CD4-positive, alpha-beta T cell treated with Interleukin-17A for 1 hour (primary cell): ENCODE measurements at regions not wholly inside any gene's neighbourhood (a gene's known extent, or its start where the extent isn't known, plus 50 kb on each side); places are given as distances from the start of the nearest gene placed in this dataset.

Source experiments
- DNase-seq: peaks from one replicate; pipeline ENCODE4 v3.0.0-alpha.2; 2020

DNA sequence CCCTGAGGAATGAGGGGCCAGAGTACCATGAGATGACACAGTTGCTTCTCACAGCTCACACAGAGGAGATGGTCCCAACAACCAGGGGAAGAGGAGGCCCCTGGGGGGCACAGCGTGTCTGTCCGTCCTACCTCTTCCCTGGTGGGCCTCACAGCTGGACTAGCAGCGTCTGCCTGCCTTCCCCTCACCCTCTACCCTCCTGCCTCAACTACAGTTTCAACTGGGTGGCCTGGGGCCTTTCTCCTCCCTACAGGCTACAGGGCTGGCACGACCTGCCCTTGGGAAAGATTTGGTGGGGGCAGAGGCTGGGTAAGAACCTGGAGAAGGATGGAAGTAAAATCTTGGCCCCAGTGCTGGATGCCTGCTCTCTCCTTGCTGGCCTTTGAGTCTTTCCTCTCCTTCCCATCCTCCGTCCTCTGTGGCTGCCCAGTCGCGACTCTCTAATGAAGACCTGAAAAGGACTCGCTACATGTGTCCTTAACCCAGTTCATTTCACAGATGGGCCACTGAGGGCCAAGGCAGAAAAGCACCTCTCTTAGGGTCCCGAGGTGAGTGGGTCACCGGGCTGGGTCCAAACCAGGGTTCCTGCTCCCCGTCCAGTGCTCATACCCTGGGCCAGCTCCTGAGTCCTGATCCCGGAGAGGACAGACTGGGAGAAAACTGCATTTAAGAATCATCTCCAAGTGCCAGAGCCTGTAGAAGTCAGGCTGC, 232.5 kb downstream of the BCL11B start:
- no peak for DNase-seq

DNA sequence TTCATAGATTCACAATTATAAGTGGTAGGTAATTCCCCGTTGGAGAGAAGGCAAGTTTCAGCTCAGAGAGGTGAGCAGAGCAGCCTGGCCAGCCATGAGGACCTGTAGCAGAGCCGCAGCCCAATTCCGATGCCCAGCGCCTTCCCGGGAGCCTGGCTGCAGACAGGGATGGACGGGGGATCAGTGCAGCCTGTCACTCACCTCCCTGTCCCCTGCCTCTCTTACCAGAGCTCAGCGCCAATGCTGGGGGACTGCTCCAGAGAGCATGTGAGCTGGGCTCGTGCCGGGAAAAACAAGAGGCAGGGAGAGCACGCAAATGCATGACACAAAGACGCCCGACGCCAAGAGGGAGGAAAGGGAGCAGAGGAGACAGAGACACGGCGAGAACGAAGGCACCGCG, 231.9 kb downstream of the BCL11B start:
- DNase-seq, result no peak

DNA sequence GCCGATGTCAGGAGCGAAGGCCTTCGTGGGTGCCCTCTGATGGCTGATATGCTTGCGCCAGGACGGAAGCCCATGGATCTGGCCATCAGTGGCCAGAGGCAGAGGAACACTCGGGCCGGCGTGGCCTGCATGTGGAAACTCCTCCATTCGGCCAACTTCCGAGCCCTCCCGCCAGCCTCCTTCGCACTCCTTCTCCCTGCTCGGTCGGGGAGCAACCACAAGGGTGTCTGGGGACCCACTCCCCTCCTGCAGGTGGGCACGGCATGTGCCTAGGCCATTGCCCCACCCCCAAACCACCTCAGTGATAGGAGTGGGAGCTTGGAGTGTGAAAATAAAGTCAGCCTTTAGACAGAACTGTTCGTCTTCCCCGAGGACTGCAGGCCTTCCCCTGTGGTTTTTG, 231.3 kb downstream of the BCL11B start:
- no peak for DNase-seq

DNA sequence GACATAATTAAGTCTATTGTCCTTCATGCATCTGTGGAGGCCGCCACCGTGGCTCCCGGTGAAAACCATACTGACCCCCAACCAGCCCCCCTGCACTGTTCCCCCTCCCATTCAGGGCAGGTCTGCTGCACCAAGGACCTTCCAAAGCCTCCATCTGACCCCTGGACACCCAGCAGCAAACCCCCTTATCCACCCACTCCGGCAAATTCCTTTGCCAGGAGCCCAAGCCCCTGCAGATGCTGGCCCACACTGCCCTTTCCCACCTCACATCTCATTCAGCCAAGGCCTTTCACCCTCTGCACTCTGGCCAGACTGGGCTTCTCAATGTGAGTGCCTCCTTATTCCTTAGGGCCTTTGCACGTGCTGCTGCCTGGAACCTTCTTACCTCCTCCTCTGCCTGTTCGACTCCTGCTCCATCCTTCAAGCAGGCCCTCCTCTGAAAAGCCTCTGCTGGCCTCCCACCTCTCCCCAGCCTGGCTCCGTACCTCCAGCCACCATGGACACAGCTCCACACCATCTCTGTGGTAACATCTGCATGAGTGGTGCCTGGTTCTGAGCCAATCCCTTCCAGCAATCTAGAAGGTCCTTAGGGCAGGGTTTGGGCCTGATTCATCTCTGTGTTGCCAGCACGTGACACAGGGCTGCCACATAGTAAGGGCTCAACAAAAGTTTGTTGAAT, 230.7 kb downstream of the BCL11B start:
- no peak for DNase-seq

DNA sequence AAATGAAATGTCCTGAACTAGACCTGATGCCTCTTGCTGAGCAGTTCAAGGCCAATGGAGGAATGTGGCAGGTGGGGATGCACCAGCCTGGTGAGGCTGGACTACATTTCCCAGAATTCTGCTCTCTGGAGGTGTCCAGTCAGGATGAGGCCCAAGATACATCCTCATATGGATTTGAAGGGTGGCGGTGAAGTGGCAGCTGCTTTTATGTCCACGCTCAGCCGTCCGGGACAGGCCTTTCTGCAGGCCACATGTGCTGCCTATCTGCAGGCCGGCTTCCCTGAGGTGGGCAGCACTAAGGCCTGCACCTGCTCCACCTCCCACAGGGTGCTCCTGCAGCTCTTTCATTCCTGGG, 230.2 kb downstream of the BCL11B start:
- no peak for DNase-seq

DNA sequence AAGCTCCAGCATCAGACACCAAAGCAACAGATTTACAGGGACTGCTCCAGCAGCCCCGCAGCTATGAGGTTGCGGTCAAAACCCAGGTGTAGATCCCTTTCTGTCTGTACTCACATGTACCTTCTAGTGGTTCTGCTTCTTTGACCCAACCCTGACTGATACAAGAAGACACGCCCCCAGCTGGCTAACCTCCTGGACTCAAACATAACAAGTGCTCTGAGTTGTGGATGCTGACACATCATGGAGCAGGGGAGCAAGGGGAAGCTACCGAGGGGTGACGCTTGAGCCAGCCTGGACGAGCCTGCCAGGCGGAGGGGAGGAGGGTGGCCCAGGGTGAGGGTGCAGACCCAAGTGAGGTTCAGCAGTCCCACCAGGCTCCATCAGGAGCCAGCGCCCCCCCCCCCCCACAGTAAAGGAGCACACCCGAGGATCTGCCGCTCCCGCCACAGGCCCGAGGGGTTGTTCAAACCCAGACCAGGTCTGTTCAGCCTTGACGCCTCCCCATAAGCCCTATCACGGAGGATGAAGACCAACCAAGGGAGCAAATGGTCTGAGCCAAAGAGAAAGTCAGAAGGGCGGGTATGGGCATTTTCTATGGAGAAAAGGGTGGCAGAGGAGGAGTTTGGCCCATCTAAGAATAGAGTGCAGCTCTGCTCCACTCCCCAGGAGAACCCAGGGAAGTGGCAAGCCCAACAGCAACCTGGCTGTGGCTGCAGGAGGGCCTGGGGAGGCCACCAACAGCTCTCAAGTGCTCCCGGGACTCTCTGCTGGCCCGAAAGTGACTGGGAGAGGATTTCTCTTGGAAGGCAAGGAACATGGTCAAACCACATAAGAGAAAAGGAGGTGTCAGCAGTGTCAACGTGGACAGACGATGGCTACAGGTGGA, 229.4 kb downstream of the BCL11B start:
- DNase-seq, result no peak

DNA sequence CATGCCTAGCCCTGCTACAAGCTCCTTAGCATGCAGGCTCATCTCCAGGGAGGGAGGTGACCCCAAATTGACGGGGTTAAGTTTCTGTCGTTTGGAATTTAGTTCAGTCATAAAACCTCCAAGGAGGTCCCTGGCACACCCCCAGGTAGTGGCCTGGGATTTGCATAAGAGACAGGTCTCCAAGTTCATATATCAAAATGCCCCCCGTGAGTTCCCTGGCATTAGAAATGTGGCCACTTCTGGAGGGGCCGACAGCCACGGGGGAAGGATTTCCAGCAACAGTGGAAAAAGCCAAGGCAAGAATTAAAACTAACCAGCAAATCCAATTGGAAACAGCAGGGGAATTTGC, 228.8 kb downstream of the BCL11B start:
- no peak for DNase-seq

DNA sequence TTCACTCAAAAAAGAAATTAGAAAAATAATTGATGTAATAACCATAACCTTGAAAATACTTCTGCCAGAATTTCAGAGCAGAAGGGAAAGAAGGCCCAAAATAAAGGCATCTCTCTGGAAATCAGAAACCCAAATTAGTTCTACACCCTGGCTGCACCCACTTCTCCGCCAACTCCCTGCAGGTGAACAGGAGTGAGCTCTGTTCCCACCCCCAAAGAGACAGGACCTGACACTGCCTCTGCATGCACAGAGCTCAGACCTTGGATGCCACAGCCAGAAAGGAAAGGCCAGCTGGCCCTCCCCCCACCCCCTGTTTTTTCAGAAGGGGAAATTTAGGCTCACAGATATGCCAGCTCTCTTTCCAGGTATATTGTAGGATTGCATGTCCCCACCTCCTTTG, 228.2 kb downstream of the BCL11B start:
- DNase-seq, result no peak

DNA sequence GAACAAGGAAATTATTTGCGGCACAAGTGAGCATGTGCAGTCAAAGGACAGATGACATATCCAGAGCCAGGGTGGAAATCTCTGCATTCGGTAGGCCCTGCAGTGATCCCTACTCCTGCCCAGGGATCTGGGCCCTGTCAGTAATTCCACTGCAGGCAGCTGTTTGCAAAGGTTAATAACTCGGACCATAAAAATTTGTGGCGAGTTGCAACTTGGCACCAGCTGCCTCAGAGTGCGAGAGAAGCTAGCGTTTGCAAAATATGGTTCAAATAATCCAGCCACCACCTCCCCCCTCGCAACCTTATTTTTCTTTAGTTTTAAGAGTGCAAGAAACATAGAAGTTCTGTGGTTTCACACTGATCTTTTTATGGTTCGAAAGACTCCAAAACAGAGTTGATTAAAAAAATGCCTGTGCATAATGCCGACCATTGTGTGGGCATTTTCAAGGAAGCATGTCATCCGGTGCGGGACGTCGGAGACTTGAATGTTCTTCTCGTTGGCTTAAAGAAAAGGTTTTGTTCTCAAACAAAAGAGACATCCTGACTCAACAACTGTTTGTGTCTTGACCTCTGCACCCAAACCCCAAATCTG, 224.5 kb downstream of the BCL11B start:
- no peak for DNase-seq

DNA sequence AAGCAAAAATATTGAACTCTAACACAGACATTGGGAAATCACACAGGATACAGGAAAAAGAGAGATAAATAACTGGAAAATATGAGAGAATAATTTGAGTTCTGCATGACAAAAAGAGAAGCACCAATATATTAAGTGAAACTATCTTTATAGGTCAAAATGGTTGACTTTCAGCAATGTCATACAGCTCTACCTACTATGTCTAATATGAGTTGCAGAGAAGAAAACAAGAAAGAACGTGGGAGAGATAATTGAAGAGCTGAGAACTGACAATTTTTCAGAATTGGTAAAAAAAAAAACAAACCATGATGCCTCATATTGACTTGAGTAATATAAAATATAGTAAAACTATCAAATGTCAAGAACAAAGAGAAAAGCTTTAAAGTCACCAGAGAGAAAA, 221.7 kb downstream of the BCL11B start:
- no peak for DNase-seq

DNA sequence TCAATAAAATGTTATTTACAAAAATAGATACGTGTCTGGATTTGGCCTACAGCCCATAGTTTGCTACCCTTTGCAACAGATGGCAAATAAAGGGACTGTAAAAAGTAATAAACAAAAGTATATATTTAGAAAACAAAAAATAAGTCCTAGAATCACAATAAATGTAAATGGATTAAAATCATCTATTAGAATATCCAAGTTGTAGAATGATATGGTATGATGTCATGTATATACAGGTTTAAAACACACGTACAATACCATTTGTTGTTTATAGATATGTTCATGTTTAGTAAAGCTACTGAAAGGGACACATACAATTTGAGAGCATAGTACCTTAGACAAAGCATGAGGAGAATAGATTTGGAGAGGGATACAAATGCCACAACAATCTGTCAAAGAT, 219.5 kb downstream of the BCL11B start:
- no peak for DNase-seq

DNA sequence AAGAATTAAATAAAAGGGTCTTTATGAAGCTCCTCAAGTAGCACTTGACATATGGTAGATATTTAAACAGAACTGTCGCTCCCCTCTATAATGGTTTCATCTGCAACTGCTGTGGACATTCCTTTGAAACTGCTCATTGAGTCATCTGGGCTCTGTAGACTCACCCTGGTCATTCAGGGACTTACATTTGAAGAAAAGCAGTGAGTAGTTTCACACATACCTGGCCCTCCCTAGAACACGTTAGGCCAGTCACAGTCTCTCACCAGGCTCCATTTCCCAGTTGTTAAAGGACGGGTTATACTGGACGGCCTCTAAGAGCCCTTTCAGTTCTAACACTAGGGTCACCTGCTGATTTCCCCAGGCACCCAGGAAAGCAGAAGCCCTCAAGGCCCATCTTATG, 217.0 kb downstream of the BCL11B start:
- no peak for DNase-seq

DNA sequence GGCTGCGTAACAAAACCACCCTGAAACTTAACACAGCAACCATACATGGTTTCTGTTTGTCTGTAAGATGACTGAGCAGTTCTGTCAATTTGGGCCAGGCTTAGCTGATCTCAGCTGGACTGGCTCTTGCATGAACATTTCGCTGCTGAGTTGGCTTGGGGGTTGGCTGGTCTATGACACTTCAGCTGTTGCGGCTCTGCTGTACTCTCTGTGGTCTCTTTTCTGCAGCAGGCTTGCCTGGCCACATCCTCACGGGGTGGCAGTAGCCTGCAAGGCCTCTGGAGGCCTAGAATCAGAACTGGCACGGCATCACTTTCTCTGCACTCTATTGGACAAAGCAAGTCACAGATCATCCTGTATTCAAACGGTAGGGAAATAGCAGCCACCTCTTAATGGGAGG, 216.2 kb downstream of the BCL11B start:
- peak; percentile 61 for DNase-seq

DNA sequence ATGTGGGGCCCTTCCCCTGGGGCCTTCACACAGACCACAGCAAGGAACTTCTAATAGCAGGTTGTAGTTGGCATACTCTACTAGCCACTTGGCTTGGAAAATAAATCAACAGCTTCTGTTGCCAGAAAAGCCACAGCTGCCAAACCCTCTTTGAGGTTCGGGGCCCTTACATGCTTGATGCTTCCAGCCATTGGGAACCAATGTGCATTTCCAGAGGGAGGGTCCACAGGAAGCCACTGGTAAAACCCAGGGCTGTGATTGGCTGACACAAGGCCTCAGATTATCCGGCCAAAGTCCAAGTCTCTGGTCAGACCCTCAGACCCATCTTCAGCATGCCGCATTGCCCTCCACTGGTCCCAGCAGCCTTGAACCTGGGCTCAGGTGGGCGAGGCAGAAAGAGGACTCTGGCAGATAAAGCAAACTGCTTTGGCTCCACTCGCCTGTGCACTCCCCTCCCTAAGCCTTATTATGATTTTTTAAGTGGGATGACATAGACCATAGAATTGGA, 214.4 kb downstream of the BCL11B start:
- no peak for DNase-seq

DNA sequence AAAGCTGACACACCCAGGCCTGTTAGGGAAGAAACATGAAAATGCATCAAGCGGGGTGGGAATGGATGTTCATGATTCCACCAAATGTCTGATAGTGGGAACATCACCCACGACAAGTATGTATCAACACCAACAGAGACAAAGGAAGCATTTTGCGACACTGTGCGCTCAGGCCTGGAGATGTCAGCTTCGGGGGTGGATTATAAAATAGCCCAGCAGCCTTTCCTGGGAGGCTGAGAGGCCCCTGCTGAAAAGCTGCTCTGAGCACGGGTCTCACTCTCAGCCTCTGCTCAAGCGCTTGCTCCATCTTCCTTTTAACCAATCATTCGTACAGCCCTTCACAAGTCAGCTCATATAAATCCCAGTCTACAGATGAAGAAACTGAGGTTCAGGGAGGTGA, 213.5 kb downstream of the BCL11B start:
- DNase-seq, result no peak

DNA sequence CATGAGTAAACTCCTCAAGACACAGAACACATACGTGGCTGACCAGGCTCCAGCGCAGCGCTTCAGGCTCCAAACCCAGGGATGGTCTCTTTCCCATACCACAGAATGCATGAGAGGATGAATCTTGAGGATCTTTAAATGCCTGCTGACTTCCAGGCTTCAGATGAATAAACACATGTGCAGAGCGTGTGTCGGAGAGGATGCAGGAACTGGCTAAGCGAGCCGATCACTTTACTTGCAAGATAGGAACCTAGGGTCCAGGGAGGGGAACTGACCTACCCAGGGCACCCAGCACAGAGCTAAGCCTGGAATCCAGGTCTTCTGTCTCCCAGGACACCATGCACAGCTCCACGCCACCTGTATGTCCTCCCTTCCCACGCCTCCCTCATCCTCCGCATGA, 209.8 kb downstream of the BCL11B start:
- DNase-seq, result no peak

DNA sequence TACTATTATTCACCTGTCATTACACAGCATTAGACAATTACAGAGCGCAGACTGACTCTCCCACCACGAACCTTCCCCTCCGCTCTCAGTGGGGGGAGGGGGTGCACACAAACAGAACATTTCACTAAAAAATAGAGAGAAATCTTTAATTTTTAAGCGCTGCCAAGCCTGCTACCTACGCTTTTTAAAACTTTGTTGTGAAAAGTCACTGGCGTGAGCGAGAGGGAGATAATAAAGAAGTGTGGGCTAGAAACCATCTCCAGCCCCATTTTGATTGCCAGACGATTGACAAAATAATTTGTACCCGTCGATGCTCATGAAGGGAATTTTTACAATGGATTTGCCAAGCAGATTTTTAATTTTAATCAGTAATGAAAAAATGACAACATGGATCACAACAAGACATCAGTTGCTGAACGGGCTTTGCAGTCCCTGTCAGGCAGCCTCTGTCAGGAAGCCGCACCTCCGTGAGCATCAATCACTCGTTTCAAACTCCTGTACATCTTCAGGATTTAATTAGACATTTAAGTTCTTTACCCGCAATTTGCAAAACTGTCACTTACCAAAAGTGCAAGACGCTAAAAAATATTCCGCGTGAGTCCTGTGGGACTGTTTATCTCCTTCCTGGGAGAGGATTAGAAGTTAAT, 209.1 kb downstream of the BCL11B start:
- no peak for DNase-seq

DNA sequence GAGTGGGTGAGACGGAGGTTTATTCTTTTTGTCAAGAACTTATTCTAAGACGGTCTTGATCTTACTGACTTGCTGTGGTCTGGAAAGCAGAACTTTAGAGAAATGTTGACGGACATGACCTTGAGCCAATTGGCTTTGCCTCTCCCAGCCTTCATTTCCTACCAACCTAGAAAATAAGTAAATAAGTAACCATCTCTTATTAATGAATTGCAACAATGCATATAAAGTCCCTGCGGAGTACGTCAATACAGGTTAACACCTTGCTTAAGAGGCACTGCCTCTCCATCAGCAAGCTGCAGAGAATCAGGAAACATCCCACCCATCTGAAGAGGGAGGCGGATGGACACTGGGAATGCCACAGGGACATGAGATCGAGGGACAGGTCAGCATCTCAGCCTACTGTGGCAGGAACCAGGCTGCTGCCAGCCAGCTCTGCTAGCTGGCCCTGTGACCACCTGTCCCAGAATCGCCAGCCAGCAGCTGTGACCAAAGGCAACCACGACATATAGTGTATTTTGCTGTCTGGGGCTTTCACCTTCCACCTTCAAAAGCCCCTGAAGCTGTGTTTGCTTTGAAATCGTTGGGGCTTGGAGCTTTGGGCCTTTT, 208.3 kb downstream of the BCL11B start:
- no peak for DNase-seq

DNA sequence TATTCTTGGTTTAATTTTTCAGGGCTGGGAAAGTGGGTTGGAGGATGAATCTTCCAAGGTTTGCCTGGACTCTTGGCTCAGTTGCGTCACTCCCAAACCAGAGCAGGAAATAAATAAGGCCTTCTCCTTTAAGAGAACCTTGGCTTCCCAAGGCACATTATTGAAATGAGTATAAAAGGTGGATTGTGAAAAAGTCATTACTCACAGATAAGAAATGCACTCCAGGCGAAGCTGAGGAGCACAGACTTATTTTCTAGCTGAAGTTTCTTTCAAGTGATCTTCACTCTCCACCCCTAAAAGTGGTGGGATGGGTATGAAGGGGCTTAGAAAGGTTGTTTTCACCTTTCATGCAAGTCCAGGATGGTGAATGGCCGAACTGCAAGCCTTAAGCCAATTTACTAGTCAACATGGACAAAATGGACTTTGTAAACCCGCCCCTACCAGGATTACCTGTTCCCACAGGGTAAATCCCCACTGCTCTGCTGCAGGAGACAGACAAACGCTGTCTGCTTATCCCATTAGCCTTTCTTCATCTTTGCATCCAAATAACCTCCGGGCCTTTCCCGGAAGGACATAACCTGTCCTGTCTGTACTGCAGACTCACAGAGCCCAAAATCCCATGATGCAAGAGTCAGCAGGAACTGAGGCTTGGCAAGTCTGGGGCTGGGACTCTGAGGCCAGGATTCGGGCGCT, 207.6 kb downstream of the BCL11B start:
- DNase-seq, result no peak

DNA sequence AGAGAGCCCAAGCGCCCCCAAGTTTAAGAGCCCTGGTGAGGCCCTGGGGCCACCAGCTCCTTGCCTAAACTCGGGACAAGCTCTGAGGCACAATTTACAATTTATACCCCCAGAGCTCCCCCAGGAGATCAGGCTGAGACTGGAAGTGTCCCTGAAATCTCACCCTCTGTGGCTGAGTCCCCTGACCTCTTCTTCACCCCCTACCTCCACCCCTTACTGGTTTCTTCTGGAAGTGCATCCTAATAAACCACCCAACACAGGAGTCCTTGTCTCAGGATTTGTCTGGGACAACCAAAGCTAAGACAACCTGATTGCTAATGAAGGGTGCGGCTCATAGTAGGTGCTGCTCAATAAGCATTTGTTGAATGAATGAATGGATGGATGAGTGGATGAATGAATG, 206.4 kb downstream of the BCL11B start:
- DNase-seq, result no peak

DNA sequence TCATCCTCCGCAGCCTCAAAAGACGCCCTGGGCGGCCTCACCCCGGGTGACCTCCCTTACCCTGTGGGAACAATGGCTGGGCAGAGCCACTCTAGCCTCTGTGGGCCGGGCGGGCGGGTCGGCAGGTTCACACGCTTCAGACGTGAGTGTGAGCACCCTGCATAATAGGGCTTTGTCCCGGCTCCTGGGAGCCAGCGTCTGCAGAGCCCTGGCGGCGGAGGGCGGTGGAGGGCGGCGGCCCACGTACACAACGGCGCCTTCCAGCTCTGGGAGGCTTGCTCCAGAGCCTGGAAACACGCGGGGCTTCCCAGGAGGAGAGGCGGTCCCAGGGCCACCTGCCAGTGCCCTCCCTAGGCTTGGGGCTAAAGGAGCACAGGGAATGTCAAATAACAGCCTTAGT, 205.6 kb downstream of the BCL11B start:
- DNase-seq, result no peak
